GM23338 (cell line): ENCODE measurements at regions not wholly inside any gene's neighbourhood (a gene's known extent, or its start where the extent isn't known, plus 50 kb on each side); places are given as distances from the start of the nearest gene placed in this dataset.

Experiments used
- ATAC-seq: fragments of 200-7000 bp; cut with Tn5 transposase; 3 replicates; pipeline ENCODE4 v1.9.1; 2020
- DNase-seq: peaks from one replicate; pipeline ENCODE4 v3.0.0-alpha.2; 2015; ENCODE audit warnings: low spot score
- H2AFZ ChIP-seq: fragments of 200-600 bp; sonication (generic); 2 replicates; pipeline ENCODE4 v1.8.0; 2016; ENCODE audit warnings: antibody characterized with exemption, mild to moderate bottlenecking, moderate library complexity
- H3F3A ChIP-seq: fragments of 200-600 bp; sonication (generic); replicated peaks from 2 replicates; pipeline ENCODE4 v1.8.0; 2017; ENCODE audit warnings: antibody characterized with exemption, mixed run types, low read depth
- H3K27ac ChIP-seq: fragments of 200-600 bp; sonication (generic); 2 replicates; pipeline ENCODE4 v1.6.1; 2016; ENCODE audit warnings: low read depth
- H3K27me3 ChIP-seq: fragments of 200-600 bp; sonication (generic); 2 replicates; pipeline ENCODE4 v1.8.0; 2016; ENCODE audit warnings: mild to moderate bottlenecking, mixed run types, moderate library complexity; ENCODE audit not compliant: insufficient read depth
- H3K36me3 ChIP-seq: fragments of 200-600 bp; sonication (generic); 2 replicates; pipeline ENCODE4 v1.8.0; 2016; ENCODE audit warnings: mild to moderate bottlenecking; ENCODE audit not compliant: insufficient read depth
- H3K4me1 ChIP-seq: fragments of 200-600 bp; sonication (generic); 2 replicates; pipeline ENCODE4 v1.8.0; 2016; ENCODE audit warnings: mild to moderate bottlenecking, moderate library complexity; ENCODE audit not compliant: insufficient read depth
- H3K4me2 ChIP-seq: fragments of 200-600 bp; sonication (generic); 2 replicates; pipeline ENCODE4 v1.7.1; 2017; ENCODE audit warnings: mixed run types
- H3K4me3 ChIP-seq: fragments of 200-600 bp; sonication (generic); 2 replicates; pipeline ENCODE4 v1.6.1; 2016; ENCODE audit warnings: mixed run types
- H3K79me2 ChIP-seq: fragments of 200-600 bp; sonication (generic); replicated peaks from 2 replicates; pipeline ENCODE4 v1.8.0; 2017; ENCODE audit warnings: mild to moderate bottlenecking; ENCODE audit not compliant: insufficient read depth
- H3K9me2 ChIP-seq: fragments of 200-600 bp; sonication (generic); 2 replicates; pipeline ENCODE4 v1.8.0; 2017; ENCODE audit not compliant: insufficient read depth
- H4K20me1 ChIP-seq: fragments of 200-600 bp; sonication (generic); replicated peaks from 2 replicates; pipeline ENCODE4 v1.8.0; 2017; ENCODE audit warnings: mild to moderate bottlenecking; ENCODE audit not compliant: insufficient read depth
- H3K27ac Mint-ChIP-seq: 2 replicates; pipeline ENCODE4 v1.8.0; 2020; ENCODE audit warnings: inconsistent platforms, mild to moderate bottlenecking, moderate library complexity, mixed read lengths
- H3K27me3 Mint-ChIP-seq: 3 replicates; pipeline ENCODE4 v1.8.0; 2022; ENCODE audit warnings: low read depth, mild to moderate bottlenecking, moderate library complexity, mixed read lengths, inconsistent platforms; ENCODE audit not compliant: insufficient read depth, poor library complexity
- H3K36me3 Mint-ChIP-seq: 3 replicates; pipeline ENCODE4 v1.8.0; 2021; ENCODE audit warnings: low read depth, mild to moderate bottlenecking, inconsistent platforms, moderate library complexity, mixed read lengths
- H3K4me1 Mint-ChIP-seq: 3 replicates; pipeline ENCODE4 v1.8.0; 2020; ENCODE audit warnings: mild to moderate bottlenecking, inconsistent platforms, mixed read lengths
- H3K4me3 Mint-ChIP-seq: 3 replicates; pipeline ENCODE4 v1.8.0; 2021; ENCODE audit warnings: moderate library complexity, mild to moderate bottlenecking, inconsistent platforms, mixed read lengths
- H3K9me3 Mint-ChIP-seq: 3 replicates; pipeline ENCODE4 v1.8.0; 2020; ENCODE audit warnings: moderate library complexity, mild to moderate bottlenecking, inconsistent platforms, mixed read lengths
- POLR2AphosphoS5 ChIP-seq: IDR thresholded peaks from 2 replicates; pipeline ENCODE4 v1.6.1; 2016; ENCODE audit warnings: antibody characterized with exemption, low read depth
- REST ChIP-seq: IDR thresholded peaks from one replicate; pipeline ENCODE4 v1.6.1; 2018; ENCODE audit warnings: antibody characterized with exemption; ENCODE audit not compliant: unreplicated experiment
- ZNF114 ChIP-seq: fragments of 250-450 bp; sonication (Bioruptor Pico); IDR thresholded peaks from 2 replicates; pipeline ENCODE4 v1.5.0; 2020; ENCODE audit warnings: mild to moderate bottlenecking, moderate library complexity
- ZNF331 ChIP-seq: fragments of 250-450 bp; sonication (Bioruptor Pico); IDR thresholded peaks from 2 replicates; pipeline ENCODE4 v1.5.0; 2020; ENCODE audit warnings: low read depth, mild to moderate bottlenecking, moderate library complexity
- ZNF462 ChIP-seq: fragments of 250-450 bp; sonication (Bioruptor Pico); IDR thresholded peaks from 2 replicates; pipeline ENCODE4 v1.5.0; 2020; ENCODE audit warnings: mild to moderate bottlenecking, moderate library complexity
- TF ChIP-seq, protein P1 (sequence below), 2 experiments: fragments of 200-600 bp in 1 of 2; sonication (generic) in 1 of 2; conservative IDR thresholded peaks; 2 replicates each; pipeline versions ENCODE4 v1.5.1 to v1.6.1; 2016 to 2017; ENCODE audit warnings: antibody characterized with exemption in 2 of 2, low read depth in 2 of 2, mild to moderate bottlenecking in 2 of 2, moderate library complexity in 1 of 2

DNA sequence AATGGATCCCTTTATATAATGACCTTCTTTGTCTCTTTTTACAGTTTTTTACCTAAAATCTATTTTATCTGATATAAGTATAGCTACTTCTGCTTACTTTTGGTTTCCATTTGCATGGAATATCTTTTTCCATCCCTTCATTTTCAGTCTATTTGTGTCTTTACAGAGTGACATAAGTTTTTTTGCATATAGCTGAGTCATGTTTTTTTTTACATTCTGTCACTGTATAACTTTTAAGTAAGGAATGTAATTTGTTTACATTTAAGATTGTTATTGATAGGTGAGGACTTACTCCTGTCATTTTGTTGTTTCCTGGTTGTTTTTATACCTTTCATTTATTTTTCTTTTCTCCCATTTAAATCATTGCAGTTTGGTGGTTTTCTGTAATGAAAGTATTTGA lies 402.7 kb upstream of the ADGRL2 start:
- Mint-ChIP-seq H3K9me3 (peaks cover 4% of the 10 kb centered on the region), H3K36me3 (peaks cover 3% of the 10 kb centered on the region; the same call in 2 of the 3 replicates), H3K4me1 (no peaks in the 10 kb centered on the region; the same call in 1 of the 3 replicates), H3K4me3 (no peak overlapping the region), H3K27me3 (peaks cover 5% of the 10 kb centered on the region), H3K27ac (no peak overlapping the region)
- DNase-seq = no peak
- Histone ChIP-seq H3K27ac (no peak overlapping the region), H3K9me2 (no peaks in the 10 kb centered on the region), H3K36me3 (peaks cover 5% of the 10 kb centered on the region; the same call in 1 of the 2 replicates), H3K27me3 (no peaks in the 10 kb centered on the region), H2AFZ (peak overlapping the region; percentile 39; the same call in 1 of the 2 replicates), H3K4me1 (no peaks in the 10 kb centered on the region), H3K4me2 (no peak overlapping the region), H4K20me1 (no peaks in the 10 kb centered on the region), H3K79me2 (no peaks in the 10 kb centered on the region), H3F3A (no peaks in the 10 kb centered on the region), H3K4me3 (no peak overlapping the region)
- TF ChIP-seq ZNF114 (CRISPR knock-in tag) (no peak), ZNF462 (CRISPR knock-in tag) (no peak), ZNF331 (CRISPR knock-in tag) (no peak), POLR2AphosphoS5 (no peak), REST (no peak)
- TF ChIP-seq, protein P1, sequence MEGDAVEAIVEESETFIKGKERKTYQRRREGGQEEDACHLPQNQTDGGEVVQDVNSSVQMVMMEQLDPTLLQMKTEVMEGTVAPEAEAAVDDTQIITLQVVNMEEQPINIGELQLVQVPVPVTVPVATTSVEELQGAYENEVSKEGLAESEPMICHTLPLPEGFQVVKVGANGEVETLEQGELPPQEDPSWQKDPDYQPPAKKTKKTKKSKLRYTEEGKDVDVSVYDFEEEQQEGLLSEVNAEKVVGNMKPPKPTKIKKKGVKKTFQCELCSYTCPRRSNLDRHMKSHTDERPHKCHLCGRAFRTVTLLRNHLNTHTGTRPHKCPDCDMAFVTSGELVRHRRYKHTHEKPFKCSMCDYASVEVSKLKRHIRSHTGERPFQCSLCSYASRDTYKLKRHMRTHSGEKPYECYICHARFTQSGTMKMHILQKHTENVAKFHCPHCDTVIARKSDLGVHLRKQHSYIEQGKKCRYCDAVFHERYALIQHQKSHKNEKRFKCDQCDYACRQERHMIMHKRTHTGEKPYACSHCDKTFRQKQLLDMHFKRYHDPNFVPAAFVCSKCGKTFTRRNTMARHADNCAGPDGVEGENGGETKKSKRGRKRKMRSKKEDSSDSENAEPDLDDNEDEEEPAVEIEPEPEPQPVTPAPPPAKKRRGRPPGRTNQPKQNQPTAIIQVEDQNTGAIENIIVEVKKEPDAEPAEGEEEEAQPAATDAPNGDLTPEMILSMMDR (conservative IDR thresholded peaks at IDR 0.05; ENCODE audit: low read depth in 2 of 2) = no peak
- no peak for ATAC-seq
